C4-2B (cell line): ENCODE measurements at regions not wholly inside any gene's neighbourhood (a gene's known extent, or its start where the extent isn't known, plus 50 kb on each side); places are given as distances from the start of the nearest gene placed in this dataset.

Experiments used
- H3K27ac ChIP-seq: fragments of 450-650 bp; 2 replicates; pipeline ENCODE4 v1.5.1; 2017
- ZFX ChIP-seq: fragments of 450-650 bp; IDR thresholded peaks from 2 replicates; pipeline ENCODE4 v1.6.1; 2017
- TF ChIP-seq, protein P1 (sequence below): fragments of 450-650 bp; conservative IDR thresholded peaks from 2 replicates; pipeline ENCODE4 v1.5.1; 2017; ENCODE audit warnings: mild to moderate bottlenecking

DNA sequence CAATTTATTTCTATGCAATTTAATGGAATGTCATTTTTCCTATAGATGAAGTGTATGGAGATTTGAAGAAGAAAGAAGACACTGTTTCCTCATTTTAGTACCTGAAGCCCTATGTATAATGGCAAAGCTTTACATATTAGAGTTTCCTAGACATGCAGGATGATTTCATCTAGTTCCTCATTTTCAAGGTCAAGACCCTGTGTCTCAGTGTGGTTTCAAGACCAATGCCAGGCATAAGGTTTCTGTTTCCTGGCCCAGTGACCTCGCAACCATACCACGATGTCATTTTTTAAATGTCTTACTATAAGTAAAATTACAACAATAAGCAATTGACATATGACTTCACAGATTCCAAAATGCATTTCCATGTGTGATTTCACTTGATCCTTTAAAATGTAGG, 336.5 kb upstream of the PRKCQ start:
- TF ChIP-seq, protein P1, sequence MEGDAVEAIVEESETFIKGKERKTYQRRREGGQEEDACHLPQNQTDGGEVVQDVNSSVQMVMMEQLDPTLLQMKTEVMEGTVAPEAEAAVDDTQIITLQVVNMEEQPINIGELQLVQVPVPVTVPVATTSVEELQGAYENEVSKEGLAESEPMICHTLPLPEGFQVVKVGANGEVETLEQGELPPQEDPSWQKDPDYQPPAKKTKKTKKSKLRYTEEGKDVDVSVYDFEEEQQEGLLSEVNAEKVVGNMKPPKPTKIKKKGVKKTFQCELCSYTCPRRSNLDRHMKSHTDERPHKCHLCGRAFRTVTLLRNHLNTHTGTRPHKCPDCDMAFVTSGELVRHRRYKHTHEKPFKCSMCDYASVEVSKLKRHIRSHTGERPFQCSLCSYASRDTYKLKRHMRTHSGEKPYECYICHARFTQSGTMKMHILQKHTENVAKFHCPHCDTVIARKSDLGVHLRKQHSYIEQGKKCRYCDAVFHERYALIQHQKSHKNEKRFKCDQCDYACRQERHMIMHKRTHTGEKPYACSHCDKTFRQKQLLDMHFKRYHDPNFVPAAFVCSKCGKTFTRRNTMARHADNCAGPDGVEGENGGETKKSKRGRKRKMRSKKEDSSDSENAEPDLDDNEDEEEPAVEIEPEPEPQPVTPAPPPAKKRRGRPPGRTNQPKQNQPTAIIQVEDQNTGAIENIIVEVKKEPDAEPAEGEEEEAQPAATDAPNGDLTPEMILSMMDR, result no peak
- TF ChIP-seq ZFX, result no peak
- no peak overlapping the region for H3K27ac ChIP-seq

GRCh38 chr10:6915307-6915706, 335.2 kb upstream of the PRKCQ start:
- TF ChIP-seq ZFX, result no peak
- TF ChIP-seq, protein P1, result no peak
- H3K27ac ChIP-seq, result no peak overlapping the region

- H3K27ac ChIP-seq, result no peak overlapping the region
- no peak for TF ChIP-seq ZFX
- TF ChIP-seq, protein P1, result no peak
Observed at GRCh38 chr10:6912929-6913328, 332.9 kb upstream of the PRKCQ start.

DNA sequence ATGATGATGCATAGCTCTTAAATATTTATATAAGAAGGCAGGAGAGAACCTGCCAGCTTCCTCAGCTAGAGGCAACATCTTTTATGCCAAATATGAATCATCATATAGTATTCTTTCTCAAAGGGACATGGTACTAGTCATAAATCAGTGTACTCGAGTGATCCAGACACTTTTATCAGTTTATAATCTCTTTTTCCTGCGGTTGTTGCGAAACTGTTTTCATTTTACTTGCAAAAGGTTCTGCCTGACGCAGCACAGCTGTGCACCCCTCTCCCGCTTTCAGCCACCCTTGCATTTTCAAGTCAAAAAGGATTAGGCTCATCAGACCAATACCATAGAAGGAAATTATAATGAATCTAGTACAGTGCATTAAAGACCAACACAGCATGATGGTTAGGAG, 332.3 kb upstream of the PRKCQ start:
- no peak overlapping the region for H3K27ac ChIP-seq
- no peak for TF ChIP-seq ZFX
- TF ChIP-seq, protein P1, result no peak

- no peak overlapping the region for H3K27ac ChIP-seq
- TF ChIP-seq, protein P1, result no peak
- TF ChIP-seq ZFX, result no peak
Observed at GRCh38 chr10:6912021-6912420, 331.9 kb upstream of the PRKCQ start.

- no peak overlapping the region for H3K27ac ChIP-seq
- TF ChIP-seq ZFX, result no peak
- TF ChIP-seq, protein P1, result no peak
Observed at GRCh38 chr10:6909905-6910560, 330.0 kb upstream of the PRKCQ start.

GRCh38 chr10:6907877-6908530, 327.9 kb upstream of the PRKCQ start:
- TF ChIP-seq, protein P1, result no peak
- no peak for TF ChIP-seq ZFX
- H3K27ac ChIP-seq, result no peak overlapping the region
